Endothelial cell of umbilical vein (primary cell): ENCODE measurements at regions not wholly inside any gene's neighbourhood (a gene's known extent, or its start where the extent isn't known, plus 50 kb on each side); places are given as distances from the start of the nearest gene placed in this dataset.

Source experiments
- BruUV-seq: library from RNA; stranded (reverse); fragments of 400-500 nt; replicated peaks from 2 replicates; lab custom pipeline; 2021; lab: Mats Ljungman, UMichigan
- CTCF ChIA-PET: fragments of 300-600, 350-600 bp; sonication (Branson Sonifier 250); formaldehyde crosslinking; loops from one replicate; lab custom pipeline; 2021; ENCODE audit warnings: antibody characterized with exemption, inconsistent platforms; lab: Charles Lee
- POLR2A ChIA-PET: fragments of 300-600, 350-600 bp; sonication (Branson Sonifier 250); formaldehyde crosslinking; loops from one replicate; lab custom pipeline; 2021; ENCODE audit warnings: antibody characterized with exemption, inconsistent platforms; lab: Charles Lee
- DNase-seq: peaks from one replicate; pipeline ENCODE4 v3.0.0-alpha.2; 2011; ENCODE audit warnings: low read depth, low spot score
- FAIRE-seq: peaks from 2 replicates; lab custom pipeline; 2011; peaks lifted over from hg19 to GRCh38; lab: Jason Lieb, UNC
- H2AFZ ChIP-seq: 2 replicates; pipeline ENCODE4 v1.6.0; 2012; ENCODE audit warnings: low read depth, low read length, control low read depth, inconsistent platforms
- H3K27ac ChIP-seq: 2 replicates; pipeline ENCODE4 v1.5.1; 2011; ENCODE audit warnings: low read depth, mild to moderate bottlenecking, control low read depth, low read length, moderate library complexity; ENCODE audit not compliant: insufficient read depth
- H3K27me3 ChIP-seq, 2 experiments: 2 replicates each; pipeline versions ENCODE4 v1.6.0 to v1.6.1; 2011; ENCODE audit warnings: low read length in 2 of 2, mixed read lengths in 1 of 2; ENCODE audit not compliant: control insufficient read depth in 2 of 2, insufficient read depth in 2 of 2
- H3K36me3 ChIP-seq, 2 experiments: 2 replicates in 1 of 2; 3 replicates in 1 of 2; pipeline ENCODE4 v1.5.1; 2011; ENCODE audit warnings: low read length in 2 of 2, mild to moderate bottlenecking in 1 of 2, moderate library complexity in 1 of 2; ENCODE audit not compliant: control insufficient read depth in 2 of 2, insufficient read depth in 2 of 2; ENCODE audit errors: extremely low read depth in 1 of 2
- H3K4me1 ChIP-seq: 3 replicates; pipeline ENCODE4 v1.5.1; 2011; ENCODE audit warnings: mild to moderate bottlenecking, low read length; ENCODE audit not compliant: control insufficient read depth, insufficient read depth; ENCODE audit errors: extremely low read depth
- H3K4me2 ChIP-seq: 2 replicates; pipeline ENCODE4 v1.6.1; 2011; ENCODE audit warnings: low read length, control low read depth, mixed read lengths; ENCODE audit not compliant: insufficient read depth
- H3K4me3 ChIP-seq, 3 experiments: fragments of 200-600 bp in 1 of 3; sonication (generic), shearing (Covaris generic) in 1 of 3; replicated peaks in 1 of 3; 2 replicates each; pipeline ENCODE4 v1.5.1; 2011 to 2016; ENCODE audit warnings: control low read depth in 3 of 3, low read length in 3 of 3, mild to moderate bottlenecking in 2 of 3, inconsistent platforms in 1 of 3, low read depth in 1 of 3, moderate library complexity in 1 of 3; ENCODE audit not compliant: insufficient read depth in 1 of 3
- H3K79me2 ChIP-seq: 2 replicates; pipeline ENCODE4 v1.6.0; 2012; ENCODE audit warnings: low read length, inconsistent platforms; ENCODE audit not compliant: control insufficient read depth, insufficient read depth
- H3K9ac ChIP-seq: replicated peaks from 2 replicates; pipeline ENCODE3; 2011; ENCODE audit warnings: low read length, control low read depth; ENCODE audit not compliant: insufficient read depth; ENCODE audit errors: extremely low read depth
- H3K9me1 ChIP-seq: replicated peaks from 3 replicates; pipeline ENCODE4 v1.6.0; 2011; ENCODE audit warnings: mild to moderate bottlenecking, low read length; ENCODE audit not compliant: control insufficient read depth, insufficient read depth; ENCODE audit errors: extremely low read depth
- H3K9me3 ChIP-seq: replicated peaks from 2 replicates; pipeline ENCODE4 v1.5.1; 2012; ENCODE audit warnings: low read length, inconsistent platforms; ENCODE audit not compliant: control insufficient read depth, insufficient read depth
- H4K20me1 ChIP-seq: replicated peaks from 2 replicates; pipeline ENCODE3; 2011; ENCODE audit warnings: mild to moderate bottlenecking, low read length; ENCODE audit not compliant: control insufficient read depth, insufficient read depth; ENCODE audit errors: extremely low read depth
- EZH2 ChIP-seq: IDR thresholded peaks from 2 replicates; pipeline ENCODE4 v1.6.1; 2012; ENCODE audit warnings: borderline replicate concordance, low read depth, mild to moderate bottlenecking, moderate library complexity, low read length, inconsistent platforms; ENCODE audit not compliant: severe bottlenecking
- FOS ChIP-seq: IDR thresholded peaks from 2 replicates; pipeline ENCODE4 v1.6.1; 2011; ENCODE audit warnings: mild to moderate bottlenecking, low read length, moderate library complexity, borderline replicate concordance; ENCODE audit not compliant: insufficient read depth
- GATA2 ChIP-seq: IDR thresholded peaks from 2 replicates; pipeline ENCODE4 v1.7.0; 2011; ENCODE audit warnings: low read depth, mild to moderate bottlenecking, moderate library complexity, mixed read lengths, low read length; ENCODE audit not compliant: insufficient read length, insufficient read depth
- JUN ChIP-seq: IDR thresholded peaks from 2 replicates; pipeline ENCODE4 v1.6.1; 2011; ENCODE audit warnings: borderline replicate concordance, low read depth; ENCODE audit not compliant: insufficient read length, insufficient read depth
- MYC ChIP-seq: IDR thresholded peaks from one replicate; pipeline ENCODE4 v1.6.1; 2011; ENCODE audit warnings: mild to moderate bottlenecking, low read depth, low read length
- POLR2A ChIP-seq: IDR thresholded peaks from 2 replicates; pipeline ENCODE4 v1.6.1; 2012; ENCODE audit warnings: low read depth, mild to moderate bottlenecking, control low read depth, low read length
- POLR2AphosphoS5 ChIP-seq: IDR thresholded peaks from 2 replicates; pipeline ENCODE4 v1.6.1; 2012; ENCODE audit warnings: low read depth, mild to moderate bottlenecking, control low read depth, low read length, moderate library complexity; ENCODE audit not compliant: insufficient read depth
- dilution Hi-C: fragments of 300-500 bp; cut with MboI; formaldehyde crosslinking; loops from one replicate; pipeline ENCODE4 v1.15.0; 2019; ENCODE audit warnings: low sequenced_read_pairs; ENCODE audit not compliant: extremely low pct_ligation_motif_present
- intact Hi-C: fragments of 100-400 bp; cut with micrococcal nuclease; formaldehyde crosslinking; loops from one replicate; pipeline ENCODE4 v1.10.0; 2022
- TF ChIP-seq, protein P1 (sequence below), 2 donors: IDR thresholded peaks; 1 replicate in 1 of 2; 2 replicates in 1 of 2; pipeline ENCODE4 v1.5.1; 2011; ENCODE audit warnings: low read length in 2 of 2, mild to moderate bottlenecking in 2 of 2, moderate library complexity in 2 of 2, control low read depth in 1 of 2, inconsistent platforms in 1 of 2, low read depth in 1 of 2; ENCODE audit not compliant: insufficient read depth in 1 of 2; ENCODE audit errors: extremely low read depth in 1 of 2
- TF ChIP-seq, protein P2 (sequence below): IDR thresholded peaks from 2 replicates; pipeline ENCODE4 v1.6.1; 2011; ENCODE audit not compliant: insufficient read depth, insufficient read length

DNA sequence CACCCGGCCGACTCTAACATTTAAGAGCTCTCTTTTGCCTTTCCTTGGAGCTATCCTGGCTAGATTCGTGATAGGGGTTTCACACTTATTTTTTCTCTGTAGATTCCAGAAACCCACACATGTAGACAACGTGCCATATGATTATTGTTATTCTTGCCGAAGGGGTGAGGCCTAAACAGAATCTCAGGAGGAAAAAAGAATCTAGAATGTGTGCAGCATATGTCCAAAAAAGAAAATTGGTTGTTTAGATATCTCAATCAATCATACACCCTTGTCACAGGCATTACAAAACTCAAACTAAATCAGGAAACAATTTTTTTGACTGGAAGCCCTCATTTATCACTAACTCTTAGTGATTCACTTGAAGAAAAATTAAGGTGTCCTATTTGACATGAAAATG lies 66.9 kb upstream of the TGM3 start:
- H4K20me1 ChIP-seq: no peaks in the 10 kb centered on the region
- no peaks in the 10 kb centered on the region for H3K36me3 ChIP-seq
- FAIRE-seq (no peak), DNase-seq (no peak)
- dilution Hi-C loops (no loop called here), intact Hi-C loops (no loop called here)
- no peaks in the 10 kb centered on the region for H3K9me3 ChIP-seq
- H3K4me3 ChIP-seq: no peak overlapping the region
- ChIA-PET CTCF (no interaction called here), POLR2A (no interaction called here)
- no peak overlapping the region for H3K9ac ChIP-seq
- H2AFZ ChIP-seq: no peak overlapping the region
- H3K27ac ChIP-seq: no peak overlapping the region
- H3K4me1 ChIP-seq: no peaks in the 10 kb centered on the region
- H3K27me3 ChIP-seq: no peaks in the 10 kb centered on the region
- TF ChIP-seq, protein P1, sequence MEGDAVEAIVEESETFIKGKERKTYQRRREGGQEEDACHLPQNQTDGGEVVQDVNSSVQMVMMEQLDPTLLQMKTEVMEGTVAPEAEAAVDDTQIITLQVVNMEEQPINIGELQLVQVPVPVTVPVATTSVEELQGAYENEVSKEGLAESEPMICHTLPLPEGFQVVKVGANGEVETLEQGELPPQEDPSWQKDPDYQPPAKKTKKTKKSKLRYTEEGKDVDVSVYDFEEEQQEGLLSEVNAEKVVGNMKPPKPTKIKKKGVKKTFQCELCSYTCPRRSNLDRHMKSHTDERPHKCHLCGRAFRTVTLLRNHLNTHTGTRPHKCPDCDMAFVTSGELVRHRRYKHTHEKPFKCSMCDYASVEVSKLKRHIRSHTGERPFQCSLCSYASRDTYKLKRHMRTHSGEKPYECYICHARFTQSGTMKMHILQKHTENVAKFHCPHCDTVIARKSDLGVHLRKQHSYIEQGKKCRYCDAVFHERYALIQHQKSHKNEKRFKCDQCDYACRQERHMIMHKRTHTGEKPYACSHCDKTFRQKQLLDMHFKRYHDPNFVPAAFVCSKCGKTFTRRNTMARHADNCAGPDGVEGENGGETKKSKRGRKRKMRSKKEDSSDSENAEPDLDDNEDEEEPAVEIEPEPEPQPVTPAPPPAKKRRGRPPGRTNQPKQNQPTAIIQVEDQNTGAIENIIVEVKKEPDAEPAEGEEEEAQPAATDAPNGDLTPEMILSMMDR (IDR thresholded peaks at IDR 0.05; ENCODE audit: extremely low read depth in 1 of 2, insufficient read depth in 1 of 2, low read depth in 1 of 2, low read length in 2 of 2): no peak
- no peak for TF ChIP-seq GATA2
- no peak for TF ChIP-seq JUN
- TF ChIP-seq, protein P2, sequence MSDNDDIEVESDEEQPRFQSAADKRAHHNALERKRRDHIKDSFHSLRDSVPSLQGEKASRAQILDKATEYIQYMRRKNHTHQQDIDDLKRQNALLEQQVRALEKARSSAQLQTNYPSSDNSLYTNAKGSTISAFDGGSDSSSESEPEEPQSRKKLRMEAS: no peak
- TF ChIP-seq MYC: no peak
- no peak for TF ChIP-seq EZH2
- no peak for TF ChIP-seq FOS
- TF ChIP-seq POLR2A: no peak
- TF ChIP-seq POLR2AphosphoS5: no peak
- BruUV-seq: no TSS peak
- no peak overlapping the region for H3K4me2 ChIP-seq
- no peaks in the 10 kb centered on the region for H3K9me1 ChIP-seq
- no peaks in the 10 kb centered on the region for H3K79me2 ChIP-seq
